ENCODE measurements at regions not wholly inside any gene's neighbourhood (a gene's known extent, or its start where the extent isn't known, plus 50 kb on each side); places are given as distances from the start of the nearest gene placed in this dataset.

DNA sequence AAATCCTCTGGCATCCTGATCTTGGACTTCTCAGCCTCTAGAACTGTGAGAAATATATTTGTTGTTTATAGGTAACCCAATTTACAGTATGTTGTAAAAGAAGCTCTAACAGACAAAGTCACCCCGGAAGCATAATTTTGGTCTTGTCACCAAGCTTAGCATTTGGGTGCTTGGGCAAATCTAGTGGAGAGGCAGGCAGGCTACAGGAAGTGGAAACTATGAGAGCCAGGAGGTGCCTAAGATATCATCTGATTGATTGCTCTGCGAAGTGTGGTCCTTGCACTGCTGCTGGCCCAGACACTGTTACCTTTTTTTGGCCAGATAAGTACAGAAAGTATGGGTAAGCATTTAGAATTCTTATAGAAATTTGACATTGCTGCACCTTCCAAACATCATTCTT lies 102.9 kb downstream of the CDC42EP3 start:
- H2AFZ ChIP-seq (replicated peaks; ENCODE audit: low read length, poor library complexity), result no peak overlapping the region
- no peak overlapping the region for H3K23ac ChIP-seq (ENCODE audit: low read depth, low read length)
- H2AK5ac ChIP-seq (ENCODE audit: low read depth, low read length), result peak overlapping the region; percentile 74; the same call in 1 of the 2 replicates
- H3K79me1 ChIP-seq (ENCODE audit: low read depth in 1 of 2, low read length in 2 of 2), result peaks cover 0 to 7% of the 10 kb centered on the region in 2 experiments; a peak in 2 of 4 replicates
- POLR2A ChIA-PET (ENCODE audit: unreplicated experiment), result no interaction called here
- H3K18ac ChIP-seq (ENCODE audit: low read depth, low read length), result peak overlapping the region; percentile 39
- H2BK15ac ChIP-seq (ENCODE audit: low read depth, low read length), result peak overlapping the region; percentile 70; the same call in 2 of the 3 replicates
- H3K4me1 ChIP-seq (ENCODE audit: control insufficient read depth, insufficient read depth, low read length), result peaks cover 22% of the 10 kb centered on the region
- DNase-seq (no peak), ATAC-seq (ENCODE audit: low read depth) (no peak)
- no peaks in the 10 kb centered on the region for H3K36me3 ChIP-seq (ENCODE audit: control insufficient read depth, insufficient read depth, low read length)
- H3K27me3 ChIP-seq (ENCODE audit: control insufficient read depth, insufficient read depth, low read length), result no peaks in the 10 kb centered on the region
- no peak overlapping the region; the same call in 1 of the 2 replicates for H3K14ac ChIP-seq (replicated peaks; ENCODE audit: low read depth, low read length)
- H3K27ac ChIP-seq (ENCODE audit: insufficient read depth, low read length), result no peak overlapping the region
- no peaks in the 10 kb centered on the region for H3K9me3 ChIP-seq (ENCODE audit: control insufficient read depth, insufficient read depth, low read length)
- no peak for TF ChIP-seq CHD1 (IDR thresholded peaks at IDR 0.05; ENCODE audit: low read depth, low read length)
- TF ChIP-seq, protein P1, sequence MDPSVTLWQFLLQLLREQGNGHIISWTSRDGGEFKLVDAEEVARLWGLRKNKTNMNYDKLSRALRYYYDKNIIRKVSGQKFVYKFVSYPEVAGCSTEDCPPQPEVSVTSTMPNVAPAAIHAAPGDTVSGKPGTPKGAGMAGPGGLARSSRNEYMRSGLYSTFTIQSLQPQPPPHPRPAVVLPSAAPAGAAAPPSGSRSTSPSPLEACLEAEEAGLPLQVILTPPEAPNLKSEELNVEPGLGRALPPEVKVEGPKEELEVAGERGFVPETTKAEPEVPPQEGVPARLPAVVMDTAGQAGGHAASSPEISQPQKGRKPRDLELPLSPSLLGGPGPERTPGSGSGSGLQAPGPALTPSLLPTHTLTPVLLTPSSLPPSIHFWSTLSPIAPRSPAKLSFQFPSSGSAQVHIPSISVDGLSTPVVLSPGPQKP (IDR thresholded peaks at IDR 0.05; ENCODE audit: borderline replicate concordance, low read depth, low read length), result no peak
- no peak for TF ChIP-seq POLR2A (IDR thresholded peaks at IDR 0.05; ENCODE audit: low read depth, low read length)
- TF ChIP-seq NFE2L2 (IDR thresholded peaks at IDR 0.05; ENCODE audit: low read depth, low read length), result no peak
- no peak for TF ChIP-seq BHLHE40 (IDR thresholded peaks at IDR 0.05; ENCODE audit: low read depth, low read length)
- no peak for TF ChIP-seq RCOR1 (IDR thresholded peaks at IDR 0.05; ENCODE audit: insufficient replicate concordance, low read length)
- TF ChIP-seq MXI1 (IDR thresholded peaks at IDR 0.05; ENCODE audit: borderline replicate concordance, low read depth, low read length), result no peak
- TF ChIP-seq, protein P2, sequence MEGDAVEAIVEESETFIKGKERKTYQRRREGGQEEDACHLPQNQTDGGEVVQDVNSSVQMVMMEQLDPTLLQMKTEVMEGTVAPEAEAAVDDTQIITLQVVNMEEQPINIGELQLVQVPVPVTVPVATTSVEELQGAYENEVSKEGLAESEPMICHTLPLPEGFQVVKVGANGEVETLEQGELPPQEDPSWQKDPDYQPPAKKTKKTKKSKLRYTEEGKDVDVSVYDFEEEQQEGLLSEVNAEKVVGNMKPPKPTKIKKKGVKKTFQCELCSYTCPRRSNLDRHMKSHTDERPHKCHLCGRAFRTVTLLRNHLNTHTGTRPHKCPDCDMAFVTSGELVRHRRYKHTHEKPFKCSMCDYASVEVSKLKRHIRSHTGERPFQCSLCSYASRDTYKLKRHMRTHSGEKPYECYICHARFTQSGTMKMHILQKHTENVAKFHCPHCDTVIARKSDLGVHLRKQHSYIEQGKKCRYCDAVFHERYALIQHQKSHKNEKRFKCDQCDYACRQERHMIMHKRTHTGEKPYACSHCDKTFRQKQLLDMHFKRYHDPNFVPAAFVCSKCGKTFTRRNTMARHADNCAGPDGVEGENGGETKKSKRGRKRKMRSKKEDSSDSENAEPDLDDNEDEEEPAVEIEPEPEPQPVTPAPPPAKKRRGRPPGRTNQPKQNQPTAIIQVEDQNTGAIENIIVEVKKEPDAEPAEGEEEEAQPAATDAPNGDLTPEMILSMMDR (conservative IDR thresholded peaks at IDR 0.05; ENCODE audit: low read depth, low read length), result no peak
- in situ Hi-C loops (cut with MboI; ENCODE audit: low sequenced_read_pairs), result no loop called here
- no peak overlapping the region for H3K4me3 ChIP-seq (ENCODE audit: insufficient read depth, low read depth, low read length)
- no peak overlapping the region for H4K5ac ChIP-seq (ENCODE audit: low read depth, low read length)
- peak overlapping the region; percentile 25; the same call in 1 of the 2 replicates for H2BK120ac ChIP-seq (ENCODE audit: low read depth, low read length)
- no peak overlapping the region for H4K8ac ChIP-seq (ENCODE audit: low read depth in 2 of 2, low read length in 2 of 2)
- no peak overlapping the region for H3K56ac ChIP-seq (ENCODE audit: extremely low read depth, insufficient read depth, low read length)
- no peak overlapping the region for H2AK9ac ChIP-seq (replicated peaks; ENCODE audit: low read depth, low read length, poor library complexity)
- no peak overlapping the region for H2BK5ac ChIP-seq (ENCODE audit: low read depth, low read length, poor library complexity, severe bottlenecking)
- no peak overlapping the region for H3K9ac ChIP-seq (ENCODE audit: low read depth, low read length)
- dilution Hi-C loops (cut with HindIII; ENCODE audit: low sequenced_read_pairs, unreplicated experiment), result no loop called here
- CTCF ChIA-PET, result interaction anchor here (0.6 to 0.7 kb wide), 2 partner anchors 56 to 103 kb away, joined by 3 to 4 read pairs; partner anchors contain the start of gene CDC42EP3
- no peaks in the 10 kb centered on the region for H4K20me1 ChIP-seq (ENCODE audit: insufficient read depth, low read length)
- no peak overlapping the region for H3K4me2 ChIP-seq (ENCODE audit: low read depth, low read length)
- no peak overlapping the region for H4K91ac ChIP-seq (ENCODE audit: insufficient read depth, low read depth, low read length)
- intact Hi-C loops (cut with micrococcal nuclease), result no loop called here
- WGBS, 2 experiments (ENCODE audit: extremely low coverage in 2 of 2, insufficient read length in 1 of 2), result no CpG with 5 or more reads among the region's 2 CpGs
- peak overlapping the region; percentile 56 for H2BK20ac ChIP-seq (ENCODE audit: low read depth, low read length)
- peak overlapping the region; percentile 30 for H3K4ac ChIP-seq (ENCODE audit: low read depth, low read length)
- H3K9me1 ChIP-seq (ENCODE audit: insufficient read depth, low read length), result peaks cover 11% of the 10 kb centered on the region
- BruUV-seq (replicated peaks), result no TSS peak

Data from IMR-90 (cell line).